ENCODE measurements at regions not wholly inside any gene's neighbourhood (a gene's known extent, or its start where the extent isn't known, plus 50 kb on each side); places are given as distances from the start of the nearest gene placed in this dataset.

DNA sequence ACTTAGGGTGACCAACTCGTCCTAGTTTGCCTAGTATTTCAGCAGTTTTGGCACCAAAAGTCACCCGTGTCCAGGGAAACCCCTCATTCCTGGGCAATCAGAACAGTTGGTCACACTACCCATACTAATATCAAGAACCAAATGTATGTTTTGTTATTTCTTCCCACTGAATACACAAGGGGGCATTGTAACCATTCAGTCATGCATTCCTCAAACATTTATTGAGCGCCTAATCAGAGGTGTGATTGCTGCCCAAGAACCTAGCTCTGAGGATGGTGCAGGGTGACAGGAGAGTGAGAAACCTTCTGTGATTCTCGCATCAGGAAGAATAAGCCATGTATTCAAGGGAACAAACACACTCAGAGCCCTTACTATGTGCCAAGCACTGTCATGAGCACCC is 69.8 kb upstream of the RAI2 start:
- Histone ChIP-seq H3K9ac (ENCODE audit: extremely low read depth, insufficient read length, low read length) (no peak overlapping the region), H2AK5ac (ENCODE audit: insufficient read length, low read length) (no peak overlapping the region), H4K91ac (ENCODE audit: insufficient read length, low read depth, low read length) (no peak overlapping the region), H3K14ac (ENCODE audit: insufficient read depth, low read length) (no peak overlapping the region), H3K56ac (ENCODE audit: insufficient read length, low read depth, low read length) (no peak overlapping the region), H4K5ac (ENCODE audit: insufficient read length, low read depth, low read length) (no peak overlapping the region), H3K18ac (ENCODE audit: insufficient read length, low read depth, low read length) (no peak overlapping the region), H2AFZ (ENCODE audit: low read length) (no peak overlapping the region), H4K8ac (replicated peaks; ENCODE audit: insufficient read length, low read depth, low read length) (no peak overlapping the region), H3K23ac (ENCODE audit: insufficient read length, low read depth, low read length) (no peak overlapping the region), H3K4ac (ENCODE audit: low read depth, low read length) (no peak overlapping the region), H2BK12ac (ENCODE audit: insufficient read length, low read depth, low read length) (no peak overlapping the region), H3K9me3 (ENCODE audit: control insufficient read depth, low read depth, low read length) (peaks cover 49% of the 10 kb centered on the region), H3T11ph (ENCODE audit: low read length) (no peak overlapping the region), H4K20me1 (ENCODE audit: control insufficient read depth, insufficient read depth, insufficient read length) (no peaks in the 10 kb centered on the region), H2BK15ac (ENCODE audit: low read depth, low read length) (no peak overlapping the region), H3K4me2 (ENCODE audit: insufficient read depth, insufficient read length, low read length) (no peak overlapping the region), H3K23me2 (ENCODE audit: insufficient read length, low read depth, low read length, poor library complexity, severe bottlenecking) (no peaks in the 10 kb centered on the region), H2BK120ac (ENCODE audit: low read depth, low read length, poor library complexity, severe bottlenecking) (no peak overlapping the region), H3K27me3 (ENCODE audit: insufficient read depth, low read length) (no peaks in the 10 kb centered on the region), H3K79me1 (ENCODE audit: insufficient read depth, low read depth, low read length, poor library complexity, severe bottlenecking) (no peaks in the 10 kb centered on the region), H3K27ac (ENCODE audit: insufficient read length, low read depth, low read length) (no peak overlapping the region), H3K79me2 (ENCODE audit: insufficient read depth, low read length) (no peaks in the 10 kb centered on the region), H2BK20ac (ENCODE audit: low read depth, low read length, poor library complexity, severe bottlenecking) (no peak overlapping the region), H3K4me1 (ENCODE audit: insufficient read depth, low read length) (no peaks in the 10 kb centered on the region), H2BK5ac (ENCODE audit: insufficient read length, low read length) (no peak overlapping the region)
- Mint-ChIP-seq H3K4me1 (peaks cover 4 to 6% of the 10 kb centered on the region in 2 experiments), H3K27me3 (ENCODE audit: low read depth) (no peaks in the 10 kb centered on the region; the same call in 1 of the 2 replicates), H3K4me3 (no peak overlapping the region), H3K9me3 (peaks cover 53 to 68% of the 10 kb centered on the region in 2 experiments), H3K27ac (no peak overlapping the region), H3K36me3 (ENCODE audit: insufficient read depth in 1 of 3, low read depth in 3 of 3) (peaks cover 0 to 5% (median 2%) of the 10 kb centered on the region in 3 experiments; a peak in 5 of 7 replicates)
- WGBS (ENCODE audit: extremely low coverage, insufficient read length, low lambda C conversion rate): no CpG with 5 or more reads among the region's 4 CpGs
- TF ChIP-seq, protein P1, sequence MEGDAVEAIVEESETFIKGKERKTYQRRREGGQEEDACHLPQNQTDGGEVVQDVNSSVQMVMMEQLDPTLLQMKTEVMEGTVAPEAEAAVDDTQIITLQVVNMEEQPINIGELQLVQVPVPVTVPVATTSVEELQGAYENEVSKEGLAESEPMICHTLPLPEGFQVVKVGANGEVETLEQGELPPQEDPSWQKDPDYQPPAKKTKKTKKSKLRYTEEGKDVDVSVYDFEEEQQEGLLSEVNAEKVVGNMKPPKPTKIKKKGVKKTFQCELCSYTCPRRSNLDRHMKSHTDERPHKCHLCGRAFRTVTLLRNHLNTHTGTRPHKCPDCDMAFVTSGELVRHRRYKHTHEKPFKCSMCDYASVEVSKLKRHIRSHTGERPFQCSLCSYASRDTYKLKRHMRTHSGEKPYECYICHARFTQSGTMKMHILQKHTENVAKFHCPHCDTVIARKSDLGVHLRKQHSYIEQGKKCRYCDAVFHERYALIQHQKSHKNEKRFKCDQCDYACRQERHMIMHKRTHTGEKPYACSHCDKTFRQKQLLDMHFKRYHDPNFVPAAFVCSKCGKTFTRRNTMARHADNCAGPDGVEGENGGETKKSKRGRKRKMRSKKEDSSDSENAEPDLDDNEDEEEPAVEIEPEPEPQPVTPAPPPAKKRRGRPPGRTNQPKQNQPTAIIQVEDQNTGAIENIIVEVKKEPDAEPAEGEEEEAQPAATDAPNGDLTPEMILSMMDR (conservative IDR thresholded peaks at IDR 0.05): no peak
- no peak for DNase-seq
